ENCODE measurements at regions not wholly inside any gene's neighbourhood (a gene's known extent, or its start where the extent isn't known, plus 50 kb on each side); places are given as distances from the start of the nearest gene placed in this dataset.

- TF ChIP-seq CTCF (IDR thresholded peaks at IDR 0.05) = no peak
- H3K27ac ChIP-seq = no peak overlapping the region
These were observed 366.0 kb upstream of the USP15 start for GRCh38 chr12:61894168-61894567.

- TF ChIP-seq ZFX (IDR thresholded peaks at IDR 0.05; ENCODE audit: borderline replicate concordance) = no peak
- no peak for TF ChIP-seq CTCF (IDR thresholded peaks at IDR 0.05)
- no peak overlapping the region for H3K27ac ChIP-seq
These were observed 363.8 kb upstream of the USP15 start for GRCh38 chr12:61896436-61896835.

- TF ChIP-seq CTCF (IDR thresholded peaks at IDR 0.05) (no peak), ZFX (IDR thresholded peaks at IDR 0.05; ENCODE audit: borderline replicate concordance) (no peak)
- no peak overlapping the region for H3K27ac ChIP-seq
These were observed 357.8 kb upstream of the USP15 start for GRCh38 chr12:61902403-61902802.

- TF ChIP-seq CTCF (IDR thresholded peaks at IDR 0.05) (no peak), ZFX (IDR thresholded peaks at IDR 0.05; ENCODE audit: borderline replicate concordance) (no peak)
- no peak overlapping the region for H3K27ac ChIP-seq
These were observed 349.1 kb upstream of the USP15 start for GRCh38 chr12:61911113-61911512.

GRCh38 chr12:61915420-61915819 is 344.8 kb upstream of the USP15 start:
- no peak for TF ChIP-seq CTCF (IDR thresholded peaks at IDR 0.05)
- TF ChIP-seq ZFX (IDR thresholded peaks at IDR 0.05; ENCODE audit: borderline replicate concordance) = no peak
- H3K27ac ChIP-seq = no peak overlapping the region

- no peak overlapping the region for H3K27ac ChIP-seq
- TF ChIP-seq CTCF (IDR thresholded peaks at IDR 0.05) = no peak
- TF ChIP-seq ZFX (IDR thresholded peaks at IDR 0.05; ENCODE audit: borderline replicate concordance) = no peak
These were observed 343.4 kb upstream of the USP15 start for GRCh38 chr12:61916831-61917230.

- TF ChIP-seq CTCF (IDR thresholded peaks at IDR 0.05) (no peak), ZFX (IDR thresholded peaks at IDR 0.05; ENCODE audit: borderline replicate concordance) (no peak)
- no peak overlapping the region for H3K27ac ChIP-seq
These were observed 340.5 kb upstream of the USP15 start for GRCh38 chr12:61919686-61920085.

All from 22Rv1 (cell line).